H9 (cell line): ENCODE measurements at regions not wholly inside any gene's neighbourhood (a gene's known extent, or its start where the extent isn't known, plus 50 kb on each side); places are given as distances from the start of the nearest gene placed in this dataset.

ENCODE experiments used
- DNase-seq: peaks from one replicate; pipeline ENCODE4 v3.0.0-alpha.2; 2017
- H2AFZ ChIP-seq: one replicate; pipeline ENCODE4 v1.6.1; 2013; ENCODE audit warnings: mild to moderate bottlenecking, low read length, control low read depth, moderate library complexity
- H2AK5ac ChIP-seq: 2 replicates; pipeline ENCODE4 v1.6.1; 2013; ENCODE audit warnings: low read length, control low read depth, mixed read lengths; ENCODE audit not compliant: insufficient read length
- H2BK120ac ChIP-seq: one replicate; pipeline ENCODE4 v1.6.1; 2013; ENCODE audit warnings: low read depth, mild to moderate bottlenecking, low read length, control low read depth, inconsistent platforms; ENCODE audit not compliant: poor library complexity, severe bottlenecking
- H2BK12ac ChIP-seq: 2 replicates; pipeline ENCODE4 v1.6.1; 2013; ENCODE audit warnings: low read length, control low read depth, mixed read lengths, low read depth; ENCODE audit not compliant: insufficient read length
- H2BK15ac ChIP-seq: 2 replicates; pipeline ENCODE4 v1.6.1; 2013; ENCODE audit warnings: low read depth, low read length, control low read depth
- H2BK20ac ChIP-seq: one replicate; pipeline ENCODE4 v1.6.1; 2013; ENCODE audit warnings: low read depth, mild to moderate bottlenecking, low read length, control low read depth, inconsistent platforms; ENCODE audit not compliant: poor library complexity, severe bottlenecking
- H2BK5ac ChIP-seq: 2 replicates; pipeline ENCODE4 v1.6.1; 2013; ENCODE audit warnings: low read length, control low read depth, mixed read lengths; ENCODE audit not compliant: insufficient read length
- H3K14ac ChIP-seq: 2 replicates; pipeline ENCODE4 v1.6.1; 2013; ENCODE audit warnings: low read length, control low read depth; ENCODE audit not compliant: insufficient read depth
- H3K18ac ChIP-seq: 2 replicates; pipeline ENCODE4 v1.6.1; 2013; ENCODE audit warnings: low read depth, mild to moderate bottlenecking, mixed read lengths, low read length, control low read depth; ENCODE audit not compliant: insufficient read length
- H3K23ac ChIP-seq: 2 replicates; pipeline ENCODE4 v1.6.1; 2013; ENCODE audit warnings: low read length, control low read depth, mixed read lengths, low read depth; ENCODE audit not compliant: insufficient read length
- H3K23me2 ChIP-seq: 2 replicates; pipeline ENCODE4 v1.6.1; 2013; ENCODE audit warnings: low read depth, mild to moderate bottlenecking, mixed read lengths, low read length, control low read depth; ENCODE audit not compliant: insufficient read length, poor library complexity, severe bottlenecking
- H3K27ac ChIP-seq: 2 replicates; pipeline ENCODE4 v1.5.1; 2013; ENCODE audit warnings: low read length, control low read depth, mixed read lengths, low read depth; ENCODE audit not compliant: insufficient read length
- H3K27me3 ChIP-seq: 2 replicates; pipeline ENCODE4 v1.6.1; 2013; ENCODE audit warnings: low read length, control low read depth, inconsistent platforms; ENCODE audit not compliant: insufficient read depth
- H3K4ac ChIP-seq: 2 replicates; pipeline ENCODE4 v1.6.1; 2013; ENCODE audit warnings: low read depth, mild to moderate bottlenecking, control low read depth, inconsistent platforms, low read length, moderate library complexity
- H3K4me1 ChIP-seq: 2 replicates; pipeline ENCODE4 v1.6.1; 2013; ENCODE audit warnings: low read length, control low read depth, inconsistent platforms; ENCODE audit not compliant: insufficient read depth
- H3K4me2 ChIP-seq: 2 replicates; pipeline ENCODE4 v1.6.1; 2013; ENCODE audit warnings: low read length, control low read depth, mixed read lengths; ENCODE audit not compliant: insufficient read length, insufficient read depth
- H3K56ac ChIP-seq: 2 replicates; pipeline ENCODE4 v1.6.1; 2013; ENCODE audit warnings: low read depth, mild to moderate bottlenecking, mixed read lengths, low read length, control low read depth; ENCODE audit not compliant: insufficient read length
- H3K79me1 ChIP-seq: 2 replicates; pipeline ENCODE4 v1.6.1; 2013; ENCODE audit warnings: low read depth, mild to moderate bottlenecking, moderate library complexity, low read length, control low read depth, inconsistent platforms; ENCODE audit not compliant: insufficient read depth, poor library complexity, severe bottlenecking
- H3K79me2 ChIP-seq: 2 replicates; pipeline ENCODE4 v1.6.1; 2013; ENCODE audit warnings: low read length, control low read depth, inconsistent platforms; ENCODE audit not compliant: insufficient read depth
- H3K9ac ChIP-seq: 2 replicates; pipeline ENCODE4 v1.6.1; 2013; ENCODE audit warnings: low read length, control low read depth, mixed read lengths; ENCODE audit not compliant: insufficient read length; ENCODE audit errors: extremely low read depth
- H3K9me3 ChIP-seq: one replicate; pipeline ENCODE4 v1.6.1; 2013; ENCODE audit warnings: low read depth, low read length, inconsistent platforms; ENCODE audit not compliant: control insufficient read depth
- H3T11ph ChIP-seq: one replicate; pipeline ENCODE4 v1.6.1; 2013; ENCODE audit warnings: mild to moderate bottlenecking, low read length, control low read depth, inconsistent platforms
- H4K20me1 ChIP-seq: one replicate; pipeline ENCODE4 v1.6.1; 2013; ENCODE audit not compliant: control insufficient read depth, insufficient read length, insufficient read depth
- H4K5ac ChIP-seq: 2 replicates; pipeline ENCODE4 v1.6.1; 2013; ENCODE audit warnings: low read depth, mild to moderate bottlenecking, mixed read lengths, low read length, control low read depth; ENCODE audit not compliant: insufficient read length
- H4K8ac ChIP-seq: replicated peaks from 2 replicates; pipeline ENCODE4 v1.6.1; 2013; ENCODE audit warnings: low read length, control low read depth, mixed read lengths, low read depth; ENCODE audit not compliant: insufficient read length
- H4K91ac ChIP-seq: 2 replicates; pipeline ENCODE4 v1.6.1; 2013; ENCODE audit warnings: low read depth, mild to moderate bottlenecking, moderate library complexity, mixed read lengths, low read length, control low read depth; ENCODE audit not compliant: insufficient read length
- H3K27ac Mint-ChIP-seq, 3 experiments: 2 replicates in 2 of 3; 3 replicates in 1 of 3; pipeline ENCODE4 v1.8.0; 2020 to 2021; ENCODE audit warnings: mixed read lengths in 3 of 3, mild to moderate bottlenecking in 1 of 3, moderate library complexity in 1 of 3
- H3K27me3 Mint-ChIP-seq: 2 replicates; pipeline ENCODE4 v1.8.0; 2021; ENCODE audit warnings: low read depth, mild to moderate bottlenecking, moderate library complexity, mixed read lengths
- H3K36me3 Mint-ChIP-seq, 3 experiments: 2 replicates in 2 of 3; 3 replicates in 1 of 3; pipeline ENCODE4 v1.8.0; 2020 to 2021; ENCODE audit warnings: low read depth in 3 of 3, mixed read lengths in 3 of 3; ENCODE audit not compliant: insufficient read depth in 1 of 3
- H3K4me1 Mint-ChIP-seq, 2 experiments: 2 replicates each; pipeline ENCODE4 v1.8.0; 2020; ENCODE audit warnings: mixed read lengths in 2 of 2
- H3K4me3 Mint-ChIP-seq, 2 experiments: 2 replicates in 1 of 2; 3 replicates in 1 of 2; pipeline ENCODE4 v1.8.0; 2020 to 2021; ENCODE audit warnings: mild to moderate bottlenecking in 2 of 2, mixed read lengths in 2 of 2, moderate library complexity in 1 of 2
- H3K9me3 Mint-ChIP-seq, 2 experiments: 2 replicates in 1 of 2; 3 replicates in 1 of 2; pipeline ENCODE4 v1.8.0; 2020; ENCODE audit warnings: mild to moderate bottlenecking in 2 of 2, mixed read lengths in 2 of 2, moderate library complexity in 1 of 2
- WGBS: extraction: QIAGEN DNeasy Blood & Tissue Kit; methylation state at CpG from one replicate; pipeline ENCODE4 v1.1.7; 2013; ENCODE audit warnings: missing lambda C conversion rate, low lambda C conversion rate, mixed read lengths; ENCODE audit not compliant: insufficient read length; ENCODE audit errors: extremely low coverage; 5-methylcytosine and 5-hydroxymethylcytosine counted together
- TF ChIP-seq, protein P1 (sequence below): fragments of 200-600 bp; sonication (generic); conservative IDR thresholded peaks from 3 replicates; pipeline ENCODE4 v1.8.0; 2021; ENCODE audit warnings: antibody characterized with exemption, mild to moderate bottlenecking

DNA sequence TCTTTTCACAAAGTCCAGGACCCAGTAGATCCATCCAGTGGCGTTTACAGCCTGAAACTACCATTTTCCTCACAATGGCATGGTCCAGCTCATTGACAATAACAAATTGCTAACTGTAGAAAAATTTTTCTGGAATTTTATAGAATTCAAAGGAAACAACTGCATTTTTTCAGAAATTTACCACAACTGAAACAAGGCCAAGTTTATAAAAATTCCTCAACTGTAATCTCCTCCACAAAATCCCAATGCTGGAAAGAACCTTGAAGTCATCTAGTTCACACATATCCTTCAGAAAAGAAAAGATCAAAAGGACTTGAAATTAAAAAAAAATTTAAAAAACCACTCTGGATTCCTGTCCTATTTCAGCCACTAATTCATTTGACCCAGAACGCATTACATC lies 226.0 kb upstream of the CTAGE1 start:
- H3K27ac ChIP-seq: no peak overlapping the region
- no peak overlapping the region for H3K27ac Mint-ChIP-seq

More for the DNA sequence above, 226.0 kb upstream of the CTAGE1 start:
- Histone ChIP-seq H2AK5ac (no peak overlapping the region), H3K23ac (no peak overlapping the region), H4K8ac (no peak overlapping the region), H3K9ac (no peak overlapping the region), H3T11ph (no peak overlapping the region), H3K4me1 (no peaks in the 10 kb centered on the region), H3K23me2 (no peaks in the 10 kb centered on the region), H3K4ac (no peak overlapping the region), H4K20me1 (no peaks in the 10 kb centered on the region), H3K56ac (no peak overlapping the region), H4K91ac (no peak overlapping the region), H3K27me3 (no peaks in the 10 kb centered on the region), H3K9me3 (no peaks in the 10 kb centered on the region), H3K14ac (no peak overlapping the region), H3K79me1 (no peaks in the 10 kb centered on the region), H2BK15ac (no peak overlapping the region), H3K79me2 (0 out of 2 replicates have a peak, but pooled peaks cover 1% of the 10 kb centered on the region), H3K18ac (no peak overlapping the region), H3K4me2 (no peak overlapping the region), H2BK20ac (no peak overlapping the region), H2AFZ (no peak overlapping the region), H2BK12ac (no peak overlapping the region), H2BK120ac (no peak overlapping the region), H4K5ac (no peak overlapping the region), H2BK5ac (no peak overlapping the region)
- H3K36me3 Mint-ChIP-seq: no peaks in the 10 kb centered on the region
- no peak overlapping the region for H3K4me3 Mint-ChIP-seq
- no peaks in the 10 kb centered on the region; a peak in 1 of 5 replicates for H3K9me3 Mint-ChIP-seq
- DNase-seq: no peak
- no CpG with 5 or more reads among the region's 2 CpGs for WGBS
- TF ChIP-seq, protein P1, sequence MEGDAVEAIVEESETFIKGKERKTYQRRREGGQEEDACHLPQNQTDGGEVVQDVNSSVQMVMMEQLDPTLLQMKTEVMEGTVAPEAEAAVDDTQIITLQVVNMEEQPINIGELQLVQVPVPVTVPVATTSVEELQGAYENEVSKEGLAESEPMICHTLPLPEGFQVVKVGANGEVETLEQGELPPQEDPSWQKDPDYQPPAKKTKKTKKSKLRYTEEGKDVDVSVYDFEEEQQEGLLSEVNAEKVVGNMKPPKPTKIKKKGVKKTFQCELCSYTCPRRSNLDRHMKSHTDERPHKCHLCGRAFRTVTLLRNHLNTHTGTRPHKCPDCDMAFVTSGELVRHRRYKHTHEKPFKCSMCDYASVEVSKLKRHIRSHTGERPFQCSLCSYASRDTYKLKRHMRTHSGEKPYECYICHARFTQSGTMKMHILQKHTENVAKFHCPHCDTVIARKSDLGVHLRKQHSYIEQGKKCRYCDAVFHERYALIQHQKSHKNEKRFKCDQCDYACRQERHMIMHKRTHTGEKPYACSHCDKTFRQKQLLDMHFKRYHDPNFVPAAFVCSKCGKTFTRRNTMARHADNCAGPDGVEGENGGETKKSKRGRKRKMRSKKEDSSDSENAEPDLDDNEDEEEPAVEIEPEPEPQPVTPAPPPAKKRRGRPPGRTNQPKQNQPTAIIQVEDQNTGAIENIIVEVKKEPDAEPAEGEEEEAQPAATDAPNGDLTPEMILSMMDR: no peak
- H3K4me1 Mint-ChIP-seq: no peaks in the 10 kb centered on the region; a peak in 1 of 4 replicates
- no peaks in the 10 kb centered on the region for H3K27me3 Mint-ChIP-seq
